IPS-20b (cell line): ENCODE measurements at regions not wholly inside any gene's neighbourhood (a gene's known extent, or its start where the extent isn't known, plus 50 kb on each side); places are given as distances from the start of the nearest gene placed in this dataset.

Source experiments
- H3K27ac ChIP-seq: one replicate; pipeline ENCODE4 v1.5.1; 2013; ENCODE audit warnings: low read length
- H3K27me3 ChIP-seq: 2 replicates; pipeline ENCODE4 v1.6.1; 2013; ENCODE audit warnings: mild to moderate bottlenecking, low read length, inconsistent platforms; ENCODE audit not compliant: insufficient read depth
- H3K36me3 ChIP-seq: 2 replicates; pipeline ENCODE4 v1.6.1; 2013; ENCODE audit warnings: low read depth, mild to moderate bottlenecking, inconsistent platforms, low read length, moderate library complexity; ENCODE audit not compliant: insufficient read depth
- H3K4me1 ChIP-seq: 2 replicates; pipeline ENCODE4 v1.6.1; 2013; ENCODE audit warnings: mild to moderate bottlenecking, control low read depth, inconsistent platforms, low read length, moderate library complexity; ENCODE audit not compliant: insufficient read depth
- H3K4me3 ChIP-seq: 2 replicates; pipeline ENCODE4 v1.5.1; 2013; ENCODE audit warnings: mild to moderate bottlenecking, low read length, inconsistent platforms
- H3K9ac ChIP-seq: 2 replicates; pipeline ENCODE4 v1.6.1; 2013; ENCODE audit warnings: low read depth, mild to moderate bottlenecking, inconsistent platforms, low read length, moderate library complexity
- H3K9me3 ChIP-seq: 2 replicates; pipeline ENCODE4 v1.6.1; 2013; ENCODE audit warnings: mild to moderate bottlenecking, low read depth, low read length, inconsistent platforms; ENCODE audit not compliant: insufficient read depth

DNA sequence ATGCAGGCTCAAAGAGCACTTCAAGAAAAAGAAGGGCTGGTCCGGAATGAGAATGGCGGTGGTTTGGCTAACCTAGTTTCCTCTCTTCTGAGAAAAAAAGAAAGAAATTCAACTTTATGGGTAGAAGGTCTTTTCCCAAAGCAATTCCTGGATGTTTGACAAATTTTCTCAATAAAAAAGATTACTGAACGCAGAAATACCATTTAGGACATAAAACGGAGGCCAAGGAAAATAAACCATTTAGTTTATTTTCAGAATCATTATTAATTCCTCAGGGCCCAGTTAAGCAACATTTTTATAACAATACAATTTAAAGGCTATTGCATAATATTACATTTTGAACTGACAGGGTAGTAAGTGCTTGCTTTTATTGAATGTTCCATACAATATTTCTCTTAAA is 284.6 kb upstream of the ANKRD30A start:
- H3K4me1 ChIP-seq: no peaks in the 10 kb centered on the region
- H3K36me3 ChIP-seq: no peaks in the 10 kb centered on the region
- H3K9ac ChIP-seq: no peak overlapping the region
- H3K27ac ChIP-seq: no peak overlapping the region
- H3K27me3 ChIP-seq: no peaks in the 10 kb centered on the region
- H3K4me3 ChIP-seq: no peak overlapping the region
- H3K9me3 ChIP-seq: no peaks in the 10 kb centered on the region

GRCh38 chr10:36837416-36837815 is 288.0 kb upstream of the ANKRD30A start:
- Histone ChIP-seq H3K27me3 (no peaks in the 10 kb centered on the region), H3K27ac (no peak overlapping the region), H3K4me3 (no peak overlapping the region), H3K36me3 (no peaks in the 10 kb centered on the region), H3K4me1 (no peaks in the 10 kb centered on the region), H3K9me3 (no peaks in the 10 kb centered on the region), H3K9ac (no peak overlapping the region)

- H3K27me3 ChIP-seq: no peaks in the 10 kb centered on the region
- no peaks in the 10 kb centered on the region for H3K9me3 ChIP-seq
- no peak overlapping the region for H3K4me3 ChIP-seq
- no peak overlapping the region for H3K27ac ChIP-seq
- no peak overlapping the region for H3K9ac ChIP-seq
- no peaks in the 10 kb centered on the region for H3K36me3 ChIP-seq
- H3K4me1 ChIP-seq: no peaks in the 10 kb centered on the region
Measured at GRCh38 chr10:36819781-36820180, 305.6 kb upstream of the ANKRD30A start.

- H3K27ac ChIP-seq: no peak overlapping the region
Measured at GRCh38 chr10:36817898-36818297, 307.5 kb upstream of the ANKRD30A start.

DNA sequence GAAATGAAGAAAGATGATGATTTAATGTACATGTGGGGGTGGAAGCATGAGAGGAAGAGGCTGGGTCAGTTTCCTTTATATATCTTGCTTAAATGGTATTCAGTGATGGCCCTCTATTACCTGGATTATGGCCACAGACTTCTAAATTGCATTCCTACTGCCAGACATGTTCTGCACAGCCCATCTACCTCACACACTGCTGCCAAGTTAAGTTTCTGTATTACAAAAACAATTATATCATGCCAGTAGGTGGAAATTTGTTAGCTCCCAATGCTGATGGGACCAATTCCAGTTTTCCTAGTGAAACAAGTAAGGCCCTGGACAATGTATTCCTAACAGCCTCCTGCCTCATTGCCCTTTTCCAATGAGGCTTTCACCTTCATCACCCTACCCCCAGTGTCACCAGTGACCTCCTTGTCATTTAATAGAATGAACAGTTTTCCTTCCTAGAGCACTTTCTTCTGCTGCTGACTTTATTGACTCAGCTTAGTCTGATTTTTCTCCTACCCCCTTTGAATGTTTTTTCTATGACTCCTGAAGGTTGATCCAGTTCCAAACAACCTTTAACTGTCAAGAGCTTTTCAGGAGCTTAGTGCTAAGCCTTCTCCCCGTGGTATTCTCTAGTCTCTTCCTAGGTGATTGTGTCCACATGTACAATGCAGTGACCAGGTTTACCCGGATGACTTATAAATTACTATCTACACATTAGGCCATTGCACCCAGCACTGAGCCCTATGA is 316.6 kb upstream of the ANKRD30A start:
- Histone ChIP-seq H3K36me3 (no peaks in the 10 kb centered on the region), H3K27ac (no peak overlapping the region), H3K4me1 (no peaks in the 10 kb centered on the region), H3K9me3 (no peaks in the 10 kb centered on the region), H3K27me3 (no peaks in the 10 kb centered on the region), H3K4me3 (no peak overlapping the region), H3K9ac (no peak overlapping the region)

More at GRCh38 chr10:36817898-36818297, 307.5 kb upstream of the ANKRD30A start:
- H3K9me3 ChIP-seq: no peaks in the 10 kb centered on the region
- no peak overlapping the region for H3K9ac ChIP-seq
- no peaks in the 10 kb centered on the region for H3K36me3 ChIP-seq
- no peak overlapping the region for H3K4me3 ChIP-seq
- no peaks in the 10 kb centered on the region for H3K27me3 ChIP-seq
- H3K4me1 ChIP-seq: no peaks in the 10 kb centered on the region

DNA sequence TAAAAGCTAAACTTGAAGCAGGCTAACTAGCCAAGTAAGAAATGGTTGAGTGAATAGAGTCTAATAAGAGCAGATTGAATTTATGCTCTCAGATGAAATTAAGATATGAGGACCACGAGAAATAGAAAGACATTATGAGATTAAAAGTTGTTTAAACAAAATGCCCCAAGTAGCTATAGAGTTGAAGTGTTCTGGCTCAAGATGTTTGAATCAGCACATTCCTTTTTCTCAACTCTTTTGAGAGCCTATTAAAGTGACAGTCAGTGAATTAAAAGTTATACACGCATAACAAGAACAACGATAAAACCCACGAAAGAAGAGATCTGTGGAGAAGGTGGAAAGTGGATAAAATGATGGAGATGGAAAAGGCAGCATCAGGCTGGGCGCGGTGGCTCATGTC is 322.2 kb upstream of the ANKRD30A start:
- Histone ChIP-seq H3K27me3 (no peaks in the 10 kb centered on the region), H3K4me1 (no peaks in the 10 kb centered on the region), H3K9me3 (no peaks in the 10 kb centered on the region), H3K27ac (no peak overlapping the region), H3K4me3 (no peak overlapping the region), H3K36me3 (no peaks in the 10 kb centered on the region), H3K9ac (no peak overlapping the region)

- Histone ChIP-seq H3K27ac (no peak overlapping the region), H3K9ac (no peak overlapping the region), H3K4me3 (no peak overlapping the region), H3K36me3 (no peaks in the 10 kb centered on the region), H3K4me1 (no peaks in the 10 kb centered on the region), H3K9me3 (no peaks in the 10 kb centered on the region), H3K27me3 (no peaks in the 10 kb centered on the region)
Measured at GRCh38 chr10:36802490-36803153, 322.8 kb upstream of the ANKRD30A start.

- H3K9ac ChIP-seq: no peak overlapping the region
- H3K36me3 ChIP-seq: no peaks in the 10 kb centered on the region
- H3K27me3 ChIP-seq: no peaks in the 10 kb centered on the region
- no peaks in the 10 kb centered on the region for H3K9me3 ChIP-seq
- H3K4me1 ChIP-seq: no peaks in the 10 kb centered on the region
- H3K4me3 ChIP-seq: no peak overlapping the region
- no peak overlapping the region for H3K27ac ChIP-seq
Measured at GRCh38 chr10:36801660-36802059, 323.7 kb upstream of the ANKRD30A start.

DNA sequence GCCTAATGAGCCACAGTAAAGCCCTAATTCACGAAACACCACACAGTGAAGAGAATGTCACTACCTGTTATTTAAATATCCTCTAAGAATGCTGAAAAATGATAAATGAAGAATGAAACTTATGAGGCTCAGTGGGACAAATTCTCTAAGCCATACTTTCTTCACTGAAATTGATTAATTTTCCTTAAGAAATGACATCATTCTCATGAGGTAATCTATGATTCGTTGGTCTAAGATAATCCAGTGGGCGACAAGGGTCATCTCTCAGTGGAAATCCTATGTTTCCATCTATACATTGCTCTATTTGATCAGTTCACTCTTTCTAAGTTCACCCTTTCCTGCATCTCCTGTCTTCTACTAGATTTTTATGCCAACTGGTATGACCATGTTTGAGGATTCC is 330.4 kb upstream of the ANKRD30A start:
- H3K9ac ChIP-seq: no peak overlapping the region
- no peaks in the 10 kb centered on the region for H3K36me3 ChIP-seq
- no peak overlapping the region for H3K27ac ChIP-seq
- H3K27me3 ChIP-seq: no peaks in the 10 kb centered on the region
- H3K4me3 ChIP-seq: no peak overlapping the region
- no peaks in the 10 kb centered on the region for H3K4me1 ChIP-seq
- no peaks in the 10 kb centered on the region for H3K9me3 ChIP-seq

- H3K27ac ChIP-seq: no peak overlapping the region
- no peaks in the 10 kb centered on the region for H3K36me3 ChIP-seq
- no peaks in the 10 kb centered on the region for H3K9me3 ChIP-seq
- H3K9ac ChIP-seq: no peak overlapping the region
- no peak overlapping the region for H3K4me3 ChIP-seq
- H3K4me1 ChIP-seq: no peaks in the 10 kb centered on the region
- H3K27me3 ChIP-seq: no peaks in the 10 kb centered on the region
Measured at GRCh38 chr10:36789974-36790373, 335.4 kb upstream of the ANKRD30A start.

GRCh38 chr10:36788152-36788551 is 337.2 kb upstream of the ANKRD30A start:
- Histone ChIP-seq H3K4me1 (no peaks in the 10 kb centered on the region), H3K27me3 (no peaks in the 10 kb centered on the region), H3K4me3 (no peak overlapping the region), H3K9me3 (no peaks in the 10 kb centered on the region), H3K9ac (no peak overlapping the region), H3K27ac (no peak overlapping the region), H3K36me3 (no peaks in the 10 kb centered on the region)

- Histone ChIP-seq H3K4me3 (no peak overlapping the region), H3K36me3 (no peaks in the 10 kb centered on the region), H3K9ac (no peak overlapping the region), H3K27ac (no peak overlapping the region), H3K4me1 (no peaks in the 10 kb centered on the region), H3K9me3 (no peaks in the 10 kb centered on the region), H3K27me3 (no peaks in the 10 kb centered on the region)
Measured at GRCh38 chr10:36783400-36783799, 342.0 kb upstream of the ANKRD30A start.
